DND-41 (cell line): ENCODE measurements at regions not wholly inside any gene's neighbourhood (a gene's known extent, or its start where the extent isn't known, plus 50 kb on each side); places are given as distances from the start of the nearest gene placed in this dataset.
A peak's percentile ranks its signal among the peaks of the same experiment; 100 is the strongest.

Source experiments
- ATAC-seq: fragments of 200-7000 bp; cut with Tn5 transposase; 3 replicates; pipeline ENCODE4 v1.9.1; 2021; ENCODE audit warnings: low read depth; ENCODE audit not compliant: insufficient read depth
- DNase-seq: peaks from one replicate; pipeline ENCODE4 v3.0.0-alpha.2; 2020
- H2AFZ ChIP-seq: 2 replicates; pipeline ENCODE4 v1.6.0; 2012; ENCODE audit warnings: low read depth, low read length
- H3K27ac ChIP-seq: 2 replicates; pipeline ENCODE4 v1.5.1; 2012; ENCODE audit warnings: low read length, inconsistent platforms
- H3K27me3 ChIP-seq: fragments of 200-600 bp; sonication (generic); 2 replicates; pipeline ENCODE4 v1.6.0; 2012; ENCODE audit warnings: low read length, mild to moderate bottlenecking, inconsistent platforms; ENCODE audit not compliant: insufficient read depth, poor library complexity
- H3K36me3 ChIP-seq: 2 replicates; pipeline ENCODE4 v1.5.1; 2012; ENCODE audit warnings: low read length, inconsistent platforms; ENCODE audit not compliant: insufficient read depth
- H3K4me1 ChIP-seq: 2 replicates; pipeline ENCODE4 v1.5.1; 2012; ENCODE audit warnings: mild to moderate bottlenecking, low read length; ENCODE audit not compliant: insufficient read depth
- H3K4me2 ChIP-seq: 2 replicates; pipeline ENCODE4 v1.6.0; 2012; ENCODE audit warnings: mild to moderate bottlenecking, moderate library complexity, low read length, inconsistent platforms; ENCODE audit not compliant: insufficient read depth
- H3K4me3 ChIP-seq, 2 experiments: fragments of 200-600 bp in 1 of 2; shearing (Covaris generic) in 1 of 2; 2 replicates each; pipeline ENCODE4 v1.5.1; 2012 to 2016; ENCODE audit warnings: inconsistent platforms in 2 of 2, low read length in 2 of 2, mild to moderate bottlenecking in 2 of 2, low read depth in 1 of 2, moderate library complexity in 1 of 2
- H3K79me2 ChIP-seq: 2 replicates; pipeline ENCODE4 v1.6.0; 2012; ENCODE audit warnings: low read length, inconsistent platforms; ENCODE audit not compliant: insufficient read depth
- H3K9ac ChIP-seq: 2 replicates; pipeline ENCODE4 v1.6.0; 2012; ENCODE audit warnings: low read depth, mild to moderate bottlenecking, inconsistent platforms, low read length, moderate library complexity
- H3K9me3 ChIP-seq: 2 replicates; pipeline ENCODE4 v1.5.1; 2012; ENCODE audit warnings: low read length, moderate library complexity, mild to moderate bottlenecking, inconsistent platforms; ENCODE audit not compliant: insufficient read depth, severe bottlenecking
- H4K20me1 ChIP-seq: 2 replicates; pipeline ENCODE4 v1.6.0; 2012; ENCODE audit warnings: low read length; ENCODE audit not compliant: insufficient read depth
- EZH2 ChIP-seq: IDR thresholded peaks from 3 replicates; pipeline ENCODE4 v1.6.1; 2012; ENCODE audit warnings: borderline replicate concordance, low read depth, mild to moderate bottlenecking, moderate library complexity, low read length, inconsistent platforms; ENCODE audit not compliant: severe bottlenecking
- TF ChIP-seq, protein P1 (sequence below): IDR thresholded peaks from 2 replicates; pipeline ENCODE4 v1.5.1; 2012; ENCODE audit warnings: borderline replicate concordance, low read length, moderate library complexity, mild to moderate bottlenecking; ENCODE audit not compliant: poor library complexity, severe bottlenecking; ENCODE audit errors: extremely low read depth

DNA sequence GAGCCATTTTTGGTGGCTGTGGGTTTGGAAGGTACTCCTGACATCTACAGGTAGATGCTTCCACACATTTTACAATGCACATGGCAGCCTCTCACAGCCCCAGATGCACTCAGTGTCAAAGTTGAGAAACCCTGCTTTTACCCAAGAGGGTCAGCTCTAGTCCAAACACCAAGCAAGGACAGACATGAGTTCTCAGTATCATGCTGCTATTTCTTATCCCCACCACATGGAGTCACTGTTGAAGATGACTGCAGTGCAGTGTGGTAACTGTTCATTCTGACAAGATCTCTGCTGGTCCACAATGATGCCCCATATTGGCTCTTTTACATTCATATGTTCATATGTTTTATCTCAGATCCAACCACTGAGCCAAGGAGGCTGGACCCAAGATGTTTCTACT, 50.5 kb upstream of the SALL1 start:
- H3K79me2 ChIP-seq = no peaks in the 10 kb centered on the region
- no peak for TF ChIP-seq EZH2
- TF ChIP-seq, protein P1, sequence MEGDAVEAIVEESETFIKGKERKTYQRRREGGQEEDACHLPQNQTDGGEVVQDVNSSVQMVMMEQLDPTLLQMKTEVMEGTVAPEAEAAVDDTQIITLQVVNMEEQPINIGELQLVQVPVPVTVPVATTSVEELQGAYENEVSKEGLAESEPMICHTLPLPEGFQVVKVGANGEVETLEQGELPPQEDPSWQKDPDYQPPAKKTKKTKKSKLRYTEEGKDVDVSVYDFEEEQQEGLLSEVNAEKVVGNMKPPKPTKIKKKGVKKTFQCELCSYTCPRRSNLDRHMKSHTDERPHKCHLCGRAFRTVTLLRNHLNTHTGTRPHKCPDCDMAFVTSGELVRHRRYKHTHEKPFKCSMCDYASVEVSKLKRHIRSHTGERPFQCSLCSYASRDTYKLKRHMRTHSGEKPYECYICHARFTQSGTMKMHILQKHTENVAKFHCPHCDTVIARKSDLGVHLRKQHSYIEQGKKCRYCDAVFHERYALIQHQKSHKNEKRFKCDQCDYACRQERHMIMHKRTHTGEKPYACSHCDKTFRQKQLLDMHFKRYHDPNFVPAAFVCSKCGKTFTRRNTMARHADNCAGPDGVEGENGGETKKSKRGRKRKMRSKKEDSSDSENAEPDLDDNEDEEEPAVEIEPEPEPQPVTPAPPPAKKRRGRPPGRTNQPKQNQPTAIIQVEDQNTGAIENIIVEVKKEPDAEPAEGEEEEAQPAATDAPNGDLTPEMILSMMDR = peak; percentile 33
- ATAC-seq (no peak), DNase-seq (no peak)
- H3K4me3 ChIP-seq = no peak overlapping the region
- H3K27me3 ChIP-seq = no peaks in the 10 kb centered on the region
- no peak overlapping the region for H2AFZ ChIP-seq
- H3K9me3 ChIP-seq = peaks cover 5% of the 10 kb centered on the region
- no peaks in the 10 kb centered on the region for H3K4me1 ChIP-seq
- no peaks in the 10 kb centered on the region for H4K20me1 ChIP-seq
- no peaks in the 10 kb centered on the region for H3K36me3 ChIP-seq
- H3K9ac ChIP-seq = no peak overlapping the region
- H3K4me2 ChIP-seq = no peak overlapping the region
- no peak overlapping the region for H3K27ac ChIP-seq
